Fibroblast of the conjunctiva (primary cell): ENCODE measurements at regions not wholly inside any gene's neighbourhood (a gene's known extent, or its start where the extent isn't known, plus 50 kb on each side); places are given as distances from the start of the nearest gene placed in this dataset.

Experiments used
- DNase-seq: peaks from one replicate; pipeline ENCODE4 v3.0.0-alpha.2; 2010; ENCODE audit warnings: low read depth

GRCh38 chr10:35693800-35694199, 51.7 kb upstream of the FZD8 start:
- DNase-seq = no peak
